ENCODE measurements at regions not wholly inside any gene's neighbourhood (a gene's known extent, or its start where the extent isn't known, plus 50 kb on each side); places are given as distances from the start of the nearest gene placed in this dataset.

DNA sequence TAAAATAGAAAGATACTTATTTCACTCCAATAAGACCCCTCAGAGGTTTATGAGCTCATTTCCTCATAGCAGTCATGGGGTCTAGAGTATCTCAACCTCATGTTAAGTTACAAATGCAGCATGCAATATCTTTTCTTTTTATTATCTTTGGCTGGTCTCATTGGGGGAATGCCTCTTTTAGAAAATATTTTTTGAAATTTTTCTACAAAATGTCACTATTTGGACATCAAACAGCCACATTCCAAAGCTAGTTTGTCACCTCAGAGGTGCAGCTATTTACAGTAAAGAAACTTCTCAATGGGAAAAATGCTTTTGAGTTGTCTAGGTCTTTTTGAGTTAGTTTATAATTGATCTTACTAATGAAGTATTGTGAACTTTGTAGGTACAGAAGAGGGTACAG is 370.7 kb upstream of the LRATD1 start:
- no peak for DNase-seq (ENCODE audit: low read depth in 2 of 2)

DNA sequence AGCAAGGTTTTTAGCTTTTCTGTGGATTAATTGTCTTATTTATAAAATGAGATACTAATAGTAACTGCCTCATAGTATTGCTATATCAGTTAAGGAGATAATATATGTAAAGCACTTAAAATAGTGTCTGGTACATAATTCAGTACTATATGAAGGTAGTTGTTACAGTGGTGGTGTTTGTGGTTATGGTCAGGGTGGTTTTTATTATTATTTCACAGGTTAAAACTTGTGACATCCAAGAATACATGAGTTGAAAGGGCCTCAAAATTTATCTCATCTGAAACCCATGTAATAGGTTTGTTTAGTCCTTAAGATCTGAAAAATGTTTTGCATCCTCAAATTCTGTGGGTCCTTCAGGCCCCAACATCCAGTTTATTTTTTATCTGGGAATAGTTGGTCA is 369.5 kb upstream of the LRATD1 start:
- no peak for DNase-seq (ENCODE audit: low read depth in 2 of 2)

DNA sequence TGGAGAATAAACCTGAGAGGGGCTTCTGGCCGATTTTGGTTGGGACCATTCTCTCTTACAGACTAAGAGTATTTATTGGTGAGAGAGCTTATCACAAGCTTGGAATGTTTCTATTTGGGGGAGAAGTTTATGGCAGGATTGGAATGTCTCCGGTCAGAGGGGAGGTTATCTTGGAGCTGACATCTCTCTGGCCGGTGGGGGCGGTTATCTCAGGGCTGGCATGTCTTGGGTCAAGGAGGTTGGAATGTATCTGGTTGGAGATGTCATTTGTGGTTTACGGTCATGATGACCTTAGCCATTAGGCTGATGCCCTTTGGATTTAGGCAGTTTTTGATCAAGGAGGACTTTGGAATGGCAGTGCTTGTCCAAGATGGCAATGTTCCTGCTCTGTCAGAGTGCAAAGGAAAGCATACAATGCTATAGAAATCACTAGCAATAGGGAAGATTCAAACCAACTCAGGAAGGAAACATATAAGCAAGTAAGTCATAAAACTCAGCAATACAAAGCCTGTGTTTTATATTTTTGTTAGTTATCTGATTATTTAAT is 362.4 kb upstream of the LRATD1 start:
- no peak for DNase-seq (ENCODE audit: low read depth in 2 of 2)

DNA sequence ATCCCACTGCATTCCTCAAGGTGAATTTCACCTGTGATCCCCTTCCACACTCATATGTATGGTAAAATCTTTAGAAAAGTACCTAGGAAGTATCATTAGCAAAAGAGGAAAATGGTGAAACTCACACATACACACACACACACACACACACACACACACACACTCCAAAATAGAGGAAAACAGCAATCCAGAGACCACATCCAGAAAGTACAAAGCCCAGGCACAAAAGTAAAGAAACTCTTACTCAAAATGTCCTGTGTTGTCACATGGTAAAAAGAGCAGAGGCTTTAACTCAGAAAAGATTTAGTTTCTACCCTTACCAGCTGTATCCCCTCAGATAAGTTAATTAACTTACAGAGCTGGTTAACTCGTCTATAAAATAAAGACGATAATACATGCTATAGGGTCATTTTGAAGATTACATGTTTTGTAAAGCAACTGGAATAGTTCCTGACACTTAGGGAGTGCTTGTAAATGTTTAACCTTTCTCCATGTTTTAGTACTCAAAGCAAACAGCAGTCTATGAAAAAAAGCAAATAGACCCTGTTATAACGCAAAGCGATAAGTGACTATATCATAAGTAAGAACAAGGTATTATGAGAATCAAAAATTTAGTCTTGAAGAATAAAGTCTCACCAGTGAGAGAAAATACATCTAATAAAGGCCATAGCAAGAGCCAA is 360.0 kb upstream of the LRATD1 start:
- no peak for DNase-seq (ENCODE audit: low read depth in 2 of 2)

DNA sequence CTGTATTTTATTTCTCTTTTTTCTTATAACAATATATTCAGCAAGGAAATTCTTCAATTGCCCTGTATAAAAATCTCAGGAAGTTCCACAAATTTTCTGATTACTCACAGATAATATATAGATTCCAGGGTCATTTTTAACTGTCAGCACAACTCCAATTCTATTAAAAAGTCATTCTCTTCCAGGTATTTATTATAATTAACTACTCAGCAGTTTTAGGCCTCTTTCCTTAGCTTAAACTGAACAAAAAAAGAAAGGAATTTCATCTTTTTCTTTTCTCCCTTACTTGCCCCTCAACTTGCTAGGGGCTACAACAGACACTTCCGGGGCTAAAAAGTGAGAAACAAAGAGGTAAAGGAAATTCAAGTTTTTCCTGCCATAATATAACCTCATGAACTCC is 358.9 kb upstream of the LRATD1 start:
- DNase-seq (ENCODE audit: low read depth in 2 of 2), result no peak

DNA sequence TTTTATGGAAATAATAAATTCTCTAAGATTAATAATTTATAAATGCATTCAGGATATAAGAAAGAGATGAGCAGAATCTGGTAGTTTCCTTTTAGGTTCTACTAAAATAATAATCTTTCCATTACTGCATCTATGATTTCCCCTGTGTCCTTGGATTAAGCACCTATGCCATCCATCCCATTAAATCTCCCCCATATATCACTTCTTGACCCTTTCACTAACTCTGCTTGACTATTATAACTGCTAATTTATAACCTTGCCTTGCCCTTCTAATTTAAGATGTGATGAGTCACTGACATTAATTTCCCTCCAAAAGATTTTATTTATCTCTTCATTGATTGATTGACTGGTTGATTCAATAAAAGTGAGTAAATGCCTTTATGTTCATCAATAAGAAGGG is 348.3 kb upstream of the LRATD1 start:
- no peak for DNase-seq (ENCODE audit: low read depth in 2 of 2)

DNA sequence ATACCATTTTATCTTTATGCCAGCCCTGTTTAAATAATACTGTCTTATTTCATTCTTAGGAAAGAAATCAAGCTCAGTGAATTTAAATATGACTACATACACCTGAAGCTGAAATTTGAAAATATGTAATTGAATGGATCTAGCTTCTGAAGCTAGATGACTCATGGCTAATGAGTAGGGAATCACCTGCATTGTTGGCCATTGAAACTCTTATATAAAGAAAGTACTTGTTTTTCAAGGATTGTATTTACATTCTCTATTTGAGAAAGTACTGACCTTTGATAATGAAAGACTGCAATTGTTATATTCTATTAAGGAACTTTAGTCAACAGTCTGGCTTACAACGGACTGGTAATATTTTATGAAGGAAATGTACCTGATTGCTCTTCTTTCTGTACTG is 346.7 kb upstream of the LRATD1 start:
- no peak for DNase-seq (ENCODE audit: low read depth in 2 of 2)

DNA sequence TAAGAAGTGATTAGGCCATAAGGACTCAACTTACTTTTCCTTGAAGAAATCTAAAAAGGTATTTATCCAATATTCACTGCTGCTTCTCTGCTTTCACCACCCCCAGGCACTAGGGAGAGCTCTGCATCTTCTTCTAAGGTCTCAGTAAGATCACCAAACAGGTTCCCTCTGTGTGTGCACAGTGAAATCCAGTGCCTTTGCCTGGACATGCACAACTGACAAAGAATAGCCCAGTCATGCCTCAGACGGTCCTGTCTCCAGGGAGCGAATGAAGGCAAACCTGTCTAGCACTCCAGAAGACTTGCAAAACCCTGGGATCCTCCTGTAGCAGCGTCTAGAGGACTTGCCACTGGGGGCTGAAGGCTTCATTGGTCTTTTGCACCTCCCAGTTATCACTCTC is 344.5 kb upstream of the LRATD1 start:
- DNase-seq (ENCODE audit: low read depth in 2 of 2), result no peak

DNA sequence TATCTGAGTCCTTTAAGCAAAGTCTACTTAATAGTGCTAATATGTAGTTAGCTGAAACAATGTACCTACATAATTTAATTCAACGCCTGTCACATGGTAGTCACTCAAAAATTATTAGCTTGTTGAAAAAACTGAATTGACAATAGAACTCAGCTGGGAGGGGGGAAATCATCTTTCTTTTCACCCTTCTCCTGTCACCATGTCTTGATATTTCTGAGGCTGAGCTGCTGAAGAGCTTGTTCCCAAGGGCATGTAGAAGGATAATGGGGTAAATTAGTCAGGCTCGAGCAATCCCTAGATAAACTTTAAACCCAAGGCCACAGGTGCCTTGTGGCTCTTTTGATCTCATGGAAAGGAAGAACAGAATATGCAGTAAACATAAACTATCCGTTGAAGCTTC is 339.6 kb upstream of the LRATD1 start:
- DNase-seq (ENCODE audit: low read depth in 2 of 2), result no peak

DNA sequence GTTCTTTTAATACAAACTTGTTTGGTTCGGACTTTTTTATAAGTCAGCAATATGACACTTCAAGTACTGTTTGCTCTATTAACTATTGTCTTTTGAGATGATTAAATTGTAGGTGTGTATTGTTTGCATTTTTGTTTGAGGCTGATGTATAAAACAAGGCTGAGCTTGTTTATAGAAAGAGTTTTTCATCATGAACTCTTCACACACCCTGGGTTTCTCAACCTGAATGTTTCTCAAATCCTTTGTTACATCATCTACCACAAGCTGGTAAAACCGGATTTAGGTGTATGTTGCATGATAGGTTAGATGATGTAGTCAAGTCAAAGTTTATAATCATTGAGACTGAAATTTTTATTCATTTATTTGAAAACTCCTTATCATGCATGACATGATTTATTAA is 335.2 kb upstream of the LRATD1 start:
- DNase-seq (ENCODE audit: low read depth in 2 of 2), result no peak

DNA sequence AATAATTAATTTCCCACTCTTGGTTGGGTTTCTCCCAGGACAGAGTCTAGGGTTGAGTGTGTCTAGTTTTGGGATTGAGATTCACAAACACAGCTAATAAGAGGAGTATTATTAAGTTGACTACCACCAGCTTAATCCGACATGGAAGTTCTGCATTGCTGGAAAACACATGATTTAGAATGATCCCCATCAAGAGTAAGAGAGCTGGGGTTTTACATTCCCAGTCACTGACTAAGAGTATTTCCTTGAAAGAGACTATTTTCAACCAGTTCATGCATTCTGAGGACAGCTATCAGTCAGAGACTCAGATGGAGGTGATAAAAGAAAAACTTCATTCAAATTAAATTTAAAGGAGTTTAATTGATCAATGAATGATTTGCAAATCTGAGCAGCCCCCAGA is 334.6 kb upstream of the LRATD1 start:
- DNase-seq (ENCODE audit: low read depth in 2 of 2), result no peak

DNA sequence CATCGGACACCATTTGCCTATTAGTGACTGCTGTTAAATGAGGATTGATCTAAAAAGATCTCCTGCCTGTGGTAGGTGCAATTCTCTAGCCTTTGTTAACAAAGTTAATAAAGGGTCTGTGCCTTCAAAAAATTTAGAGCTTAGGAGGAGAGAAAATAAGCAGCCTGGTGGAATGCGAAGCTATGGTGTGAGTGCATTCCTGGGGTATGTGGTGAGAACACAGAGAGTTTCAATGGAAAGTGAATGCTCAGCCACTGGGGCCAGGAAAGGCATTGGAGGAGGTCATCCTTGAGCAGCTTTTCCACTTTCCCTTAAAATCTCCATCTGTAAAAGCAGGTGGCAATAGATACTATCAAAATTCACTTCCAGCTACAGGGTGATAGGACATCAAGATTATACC is 331.2 kb upstream of the LRATD1 start:
- DNase-seq (ENCODE audit: low read depth in 2 of 2), result no peak

DNA sequence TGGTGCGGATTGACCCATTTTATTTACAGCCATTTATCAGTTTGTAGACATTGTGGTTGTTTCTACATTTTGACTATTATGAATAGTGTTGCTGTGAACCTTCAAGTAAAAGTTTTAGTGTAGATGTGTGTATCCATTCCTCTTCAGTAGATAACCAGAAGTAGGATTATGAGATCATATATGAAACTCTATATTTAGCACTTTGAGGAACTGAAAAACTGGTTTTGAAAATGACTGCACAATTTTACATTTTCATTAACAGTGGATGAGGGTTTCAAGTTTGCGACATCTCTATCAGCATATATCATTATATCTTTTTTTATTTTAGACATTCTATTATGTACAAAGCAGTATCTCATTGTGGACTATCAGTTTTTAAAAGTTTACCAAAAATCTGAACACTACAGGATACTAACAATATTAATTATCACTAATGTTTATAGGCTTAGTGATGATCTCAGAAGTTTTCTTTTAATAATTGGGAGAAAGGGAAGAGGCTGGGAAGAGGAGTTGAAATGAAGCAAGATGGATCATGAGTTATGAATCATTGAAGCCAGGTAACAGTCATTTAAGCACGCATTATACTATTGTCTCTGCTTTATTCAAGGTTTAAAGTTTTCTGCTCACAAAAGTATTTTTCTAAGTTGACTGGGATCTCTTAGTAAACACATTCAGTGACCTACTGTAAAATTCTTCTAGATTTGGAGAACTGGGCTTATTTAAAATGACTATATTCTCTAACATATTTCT is 329.0 kb upstream of the LRATD1 start:
- DNase-seq (ENCODE audit: low read depth in 2 of 2), result no peak

DNA sequence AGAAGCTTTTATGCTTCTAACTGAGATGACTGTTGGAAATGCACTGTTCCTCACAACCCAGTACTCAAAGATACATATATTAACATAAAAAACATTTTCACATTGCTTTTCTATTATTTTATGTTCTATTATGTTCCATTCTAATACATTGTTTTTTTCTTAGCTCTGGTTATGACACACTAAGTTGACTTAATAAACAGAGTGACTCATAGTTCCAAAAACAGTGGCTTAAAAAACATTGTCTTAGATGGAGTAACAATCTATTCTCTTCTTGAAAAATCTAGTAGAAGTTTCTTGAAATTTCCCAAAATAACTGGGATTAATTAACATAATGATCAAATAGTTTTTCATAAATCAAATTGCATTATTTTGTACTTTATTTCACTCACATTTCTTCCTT is 328.2 kb upstream of the LRATD1 start:
- DNase-seq (ENCODE audit: low read depth in 2 of 2), result no peak

DNA sequence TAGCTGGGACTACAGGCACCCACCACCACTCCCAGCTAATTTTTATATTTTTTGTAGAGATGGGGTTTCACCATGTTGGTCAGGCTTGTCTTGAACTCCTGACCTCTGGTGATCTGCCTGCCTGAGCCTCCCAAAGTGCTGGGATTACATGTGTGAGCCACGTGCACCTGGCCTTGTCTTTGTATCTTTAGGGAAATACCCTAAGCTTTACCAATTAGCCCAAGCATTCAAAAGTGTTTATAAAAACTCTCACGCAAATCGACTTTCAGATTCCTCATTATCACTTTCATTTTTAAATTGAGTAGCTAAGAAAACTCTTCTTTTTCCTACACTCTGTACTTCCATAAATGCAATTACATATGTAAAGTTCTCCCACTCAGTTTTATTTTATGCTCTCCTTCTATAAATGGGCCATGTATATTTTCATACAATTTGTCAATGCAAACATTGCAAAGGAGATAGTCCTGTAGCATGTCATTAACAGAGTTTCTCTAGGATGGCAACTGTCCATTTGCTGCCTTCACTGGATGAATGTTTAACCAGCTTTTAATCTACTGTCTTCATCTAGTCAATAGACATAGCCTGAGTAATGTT is 326.2 kb upstream of the LRATD1 start:
- DNase-seq (ENCODE audit: low read depth in 2 of 2), result no peak

DNA sequence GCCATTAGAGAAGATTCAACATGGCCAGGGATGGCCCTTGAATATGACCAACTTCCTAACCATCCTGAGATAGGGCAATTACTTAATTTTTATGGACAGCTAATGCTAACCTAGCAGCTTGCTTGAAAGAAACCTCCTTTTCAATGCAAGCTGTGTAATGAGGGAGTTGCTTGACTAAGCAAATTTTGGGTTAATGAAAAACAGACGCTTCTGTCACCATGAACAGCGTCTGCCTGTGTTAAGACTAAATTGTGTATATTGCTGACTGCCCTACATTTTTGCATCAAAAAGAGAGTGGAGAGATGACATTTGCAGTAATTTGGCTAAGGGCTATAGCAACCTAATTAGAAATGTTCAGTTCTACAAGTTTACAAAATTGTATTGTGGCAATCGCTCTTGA is 319.2 kb upstream of the LRATD1 start:
- DNase-seq (ENCODE audit: low read depth in 2 of 2), result no peak

DNA sequence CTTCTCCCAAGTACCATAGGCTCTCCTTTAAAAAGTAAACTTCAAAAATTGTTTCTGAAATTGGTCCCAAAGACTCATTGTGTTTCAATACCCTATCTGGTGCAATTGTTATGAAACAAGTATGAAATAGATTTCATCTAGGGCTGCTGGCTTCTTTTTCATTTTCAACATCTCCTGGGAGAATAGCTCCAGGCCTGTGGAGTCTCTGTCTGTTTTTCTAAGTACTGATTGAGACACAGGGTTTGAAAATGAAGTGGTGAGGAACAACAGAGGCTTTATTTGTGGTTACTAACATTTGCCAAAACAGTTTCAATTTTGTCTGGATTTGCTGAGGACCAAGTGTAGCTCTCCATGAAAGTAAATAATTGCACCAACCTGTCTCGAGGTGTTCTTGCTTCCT is 315.9 kb upstream of the LRATD1 start:
- DNase-seq (ENCODE audit: low read depth in 2 of 2), result no peak

DNA sequence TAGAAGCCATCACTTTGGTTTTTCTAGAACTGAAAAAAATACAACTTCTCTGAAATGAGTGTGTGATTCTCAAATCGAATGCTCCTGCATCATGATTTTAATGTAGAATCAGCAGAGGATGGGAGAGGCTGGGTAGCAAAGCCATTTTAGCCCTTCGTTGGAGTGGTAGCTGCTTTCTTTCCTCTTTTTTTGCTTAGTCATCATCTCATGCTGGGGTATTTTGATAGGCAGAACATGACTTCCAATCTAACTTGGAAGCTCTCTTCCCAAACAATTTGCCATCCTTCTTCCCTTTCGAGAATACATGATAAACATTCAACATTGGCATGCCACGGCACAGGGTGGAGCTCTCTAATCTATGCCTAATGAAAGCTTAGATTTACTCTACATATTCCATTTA is 311.2 kb upstream of the LRATD1 start:
- DNase-seq (ENCODE audit: low read depth in 2 of 2), result no peak

DNA sequence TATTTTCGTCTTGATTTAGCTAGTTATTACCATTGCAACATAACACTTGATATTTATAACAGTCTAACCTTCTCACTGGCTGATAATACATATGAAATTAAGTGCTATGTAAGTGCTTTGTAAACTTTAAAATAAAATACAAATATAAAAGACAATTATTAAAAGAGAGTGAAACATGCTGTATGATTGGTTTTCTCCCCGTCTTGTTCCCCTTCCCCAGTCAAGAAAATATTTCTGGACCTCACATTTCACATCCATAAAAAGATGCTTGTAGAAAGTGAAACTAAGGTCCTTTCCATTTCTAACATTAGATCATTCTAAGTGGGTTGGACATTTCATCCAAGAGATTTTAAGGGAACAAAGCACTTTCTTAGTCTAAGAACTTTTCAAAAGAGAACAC is 310.2 kb upstream of the LRATD1 start:
- DNase-seq (ENCODE audit: low read depth in 2 of 2), result no peak

DNA sequence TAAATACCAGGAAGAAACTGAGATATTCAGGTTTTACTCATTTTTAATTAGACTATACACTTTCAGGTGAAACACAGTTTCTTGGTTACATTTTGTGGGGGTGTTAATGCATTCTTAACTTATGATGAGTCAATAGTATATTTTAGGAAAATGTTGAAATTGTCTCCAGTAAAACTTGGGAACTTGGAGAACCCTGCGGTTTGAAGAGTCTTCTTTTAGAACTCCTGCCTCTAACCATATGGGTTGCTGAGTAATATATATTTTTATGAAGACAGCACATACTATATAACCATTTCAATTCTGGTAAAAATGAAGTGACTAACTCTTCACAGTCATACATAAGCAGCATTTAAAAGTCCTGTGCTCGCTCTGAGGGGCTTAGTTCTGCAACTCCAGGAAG is 308.2 kb upstream of the LRATD1 start:
- DNase-seq (ENCODE audit: low read depth in 2 of 2), result no peak

DNA sequence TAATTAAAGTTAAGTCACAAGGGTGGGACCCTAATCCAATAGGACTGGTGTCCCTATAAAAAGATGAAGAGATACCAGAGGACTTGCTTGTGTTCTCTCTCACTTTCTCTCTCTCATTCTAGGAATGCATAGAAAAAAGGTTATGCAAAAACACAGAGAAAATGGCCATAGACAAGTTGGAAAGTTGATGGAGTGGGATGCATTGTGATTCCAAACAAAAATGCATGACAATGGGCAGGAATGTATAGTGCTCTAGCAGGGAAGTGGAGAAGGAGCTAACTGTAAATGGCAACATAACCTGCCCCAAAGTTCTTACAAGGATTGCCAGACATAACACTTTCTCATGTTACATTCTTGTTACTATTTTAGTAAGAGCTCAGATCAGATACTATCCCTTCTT is 301.6 kb upstream of the LRATD1 start:
- no peak for DNase-seq (ENCODE audit: low read depth in 2 of 2)

DNA sequence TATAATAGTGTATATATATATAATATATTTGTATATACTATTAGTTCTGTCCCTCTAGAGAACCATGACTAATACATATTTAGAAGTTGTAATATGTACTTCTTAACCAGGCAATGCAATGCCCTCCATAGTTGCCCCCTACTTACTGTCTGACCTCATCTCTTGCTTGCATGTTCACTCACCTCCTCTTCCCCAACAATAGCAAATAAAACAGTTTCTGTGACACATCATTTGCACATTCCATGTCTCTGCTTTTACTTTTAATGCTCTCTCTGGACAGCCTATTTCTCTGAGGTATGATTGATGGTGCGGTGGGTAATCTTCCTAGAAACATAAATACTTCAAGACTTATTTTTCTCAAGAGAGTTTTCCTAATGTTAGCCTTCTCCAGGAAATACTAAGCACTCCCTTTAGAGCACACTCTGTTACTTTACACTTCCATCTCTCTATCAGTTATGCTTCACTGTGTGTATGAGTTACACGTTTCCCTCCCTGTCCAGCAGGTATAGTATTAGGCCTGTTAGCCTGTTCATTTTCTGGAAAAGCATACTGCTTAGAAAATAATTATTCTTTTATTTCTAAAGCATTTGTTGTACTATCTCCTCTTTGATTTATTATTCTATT is 295.6 kb upstream of the LRATD1 start:
- DNase-seq (ENCODE audit: low read depth in 2 of 2), result no peak

DNA sequence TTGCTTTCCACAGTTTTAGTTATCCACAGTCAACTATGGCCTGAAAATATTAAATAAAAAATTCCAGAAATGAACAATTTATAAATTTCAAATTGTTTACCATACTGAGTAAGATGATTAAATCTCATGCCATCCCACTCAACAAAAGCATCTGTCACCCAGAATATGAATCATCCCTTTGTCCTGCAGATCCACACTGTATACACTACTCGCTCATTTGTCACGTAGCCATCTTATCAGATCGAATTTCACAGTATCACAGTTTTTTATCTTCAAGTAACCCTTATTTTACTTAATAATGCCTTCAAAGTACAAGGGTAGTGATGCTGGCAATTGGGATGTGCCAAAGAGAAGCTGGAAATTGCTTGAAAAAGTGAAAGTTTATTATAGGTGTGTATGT is 291.8 kb upstream of the LRATD1 start:
- DNase-seq (ENCODE audit: low read depth in 2 of 2), result no peak
